AG09309 (cell line): ENCODE measurements at regions not wholly inside any gene's neighbourhood (a gene's known extent, or its start where the extent isn't known, plus 50 kb on each side); places are given as distances from the start of the nearest gene placed in this dataset.

ENCODE experiments used
- DNase-seq: peaks from one replicate; pipeline ENCODE4 v3.0.0-alpha.2; 2010; ENCODE audit warnings: low read depth
- H3K4me3 ChIP-seq: 2 replicates; pipeline ENCODE4 v1.5.1; 2011; ENCODE audit warnings: mild to moderate bottlenecking, low read depth, low read length, moderate library complexity; ENCODE audit not compliant: control insufficient read depth
- CTCF ChIP-seq: IDR thresholded peaks from 2 replicates; pipeline ENCODE4 v1.5.1; 2011; ENCODE audit warnings: mild to moderate bottlenecking, low read depth, low read length, inconsistent platforms; ENCODE audit not compliant: insufficient read depth, control insufficient read depth; ENCODE audit errors: missing control alignments

GRCh38 chr9:14428781-14429230 is 114.9 kb upstream of the NFIB start:
- no peak for DNase-seq
- H3K4me3 ChIP-seq, result no peak overlapping the region
- TF ChIP-seq CTCF, result peak; percentile 78

GRCh38 chr9:14427419-14427818 is 113.5 kb upstream of the NFIB start:
- no peak for TF ChIP-seq CTCF
- DNase-seq, result no peak
- no peak overlapping the region for H3K4me3 ChIP-seq

GRCh38 chr9:14424983-14425382 is 111.0 kb upstream of the NFIB start:
- no peak overlapping the region for H3K4me3 ChIP-seq
- TF ChIP-seq CTCF, result no peak
- DNase-seq, result no peak

GRCh38 chr9:14424289-14424688 is 110.3 kb upstream of the NFIB start:
- no peak for TF ChIP-seq CTCF
- no peak for DNase-seq
- no peak overlapping the region for H3K4me3 ChIP-seq

- H3K4me3 ChIP-seq, result no peak overlapping the region
- DNase-seq, result no peak
- TF ChIP-seq CTCF, result no peak
These were observed 109.9 kb upstream of the NFIB start for GRCh38 chr9:14423815-14424261.

GRCh38 chr9:14421291-14421690 is 107.3 kb upstream of the NFIB start:
- H3K4me3 ChIP-seq, result no peak overlapping the region
- TF ChIP-seq CTCF, result no peak

GRCh38 chr9:14418941-14419937 is 105.3 kb upstream of the NFIB start:
- H3K4me3 ChIP-seq, result no peak overlapping the region
- TF ChIP-seq CTCF, result no peak
- no peak for DNase-seq

More at GRCh38 chr9:14421291-14421690, 107.3 kb upstream of the NFIB start:
- no peak for DNase-seq
